GM23338 (cell line): ENCODE measurements at regions not wholly inside any gene's neighbourhood (a gene's known extent, or its start where the extent isn't known, plus 50 kb on each side); places are given as distances from the start of the nearest gene placed in this dataset.
"Not testable (repeated sequence)": the region's sequence is repeated elsewhere in the genome, so short reads cannot be mapped to it uniquely, and the experiment has no call there.

Experiments
- ATAC-seq: fragments of 200-7000 bp; cut with Tn5 transposase; 3 replicates; pipeline ENCODE4 v1.9.1; 2020
- DNase-seq: peaks from one replicate; pipeline ENCODE4 v3.0.0-alpha.2; 2015; ENCODE audit warnings: low spot score
- H2AFZ ChIP-seq: fragments of 200-600 bp; sonication (generic); 2 replicates; pipeline ENCODE4 v1.8.0; 2016; ENCODE audit warnings: antibody characterized with exemption, mild to moderate bottlenecking, moderate library complexity
- H3F3A ChIP-seq: fragments of 200-600 bp; sonication (generic); replicated peaks from 2 replicates; pipeline ENCODE4 v1.8.0; 2017; ENCODE audit warnings: antibody characterized with exemption, mixed run types, low read depth
- H3K27ac ChIP-seq: fragments of 200-600 bp; sonication (generic); 2 replicates; pipeline ENCODE4 v1.6.1; 2016; ENCODE audit warnings: low read depth
- H3K27me3 ChIP-seq: fragments of 200-600 bp; sonication (generic); 2 replicates; pipeline ENCODE4 v1.8.0; 2016; ENCODE audit warnings: mild to moderate bottlenecking, mixed run types, moderate library complexity; ENCODE audit not compliant: insufficient read depth
- H3K36me3 ChIP-seq: fragments of 200-600 bp; sonication (generic); 2 replicates; pipeline ENCODE4 v1.8.0; 2016; ENCODE audit warnings: mild to moderate bottlenecking; ENCODE audit not compliant: insufficient read depth
- H3K4me1 ChIP-seq: fragments of 200-600 bp; sonication (generic); 2 replicates; pipeline ENCODE4 v1.8.0; 2016; ENCODE audit warnings: mild to moderate bottlenecking, moderate library complexity; ENCODE audit not compliant: insufficient read depth
- H3K4me2 ChIP-seq: fragments of 200-600 bp; sonication (generic); 2 replicates; pipeline ENCODE4 v1.7.1; 2017; ENCODE audit warnings: mixed run types
- H3K4me3 ChIP-seq: fragments of 200-600 bp; sonication (generic); 2 replicates; pipeline ENCODE4 v1.6.1; 2016; ENCODE audit warnings: mixed run types
- H3K79me2 ChIP-seq: fragments of 200-600 bp; sonication (generic); replicated peaks from 2 replicates; pipeline ENCODE4 v1.8.0; 2017; ENCODE audit warnings: mild to moderate bottlenecking; ENCODE audit not compliant: insufficient read depth
- H3K9me2 ChIP-seq: fragments of 200-600 bp; sonication (generic); 2 replicates; pipeline ENCODE4 v1.8.0; 2017; ENCODE audit not compliant: insufficient read depth
- H4K20me1 ChIP-seq: fragments of 200-600 bp; sonication (generic); replicated peaks from 2 replicates; pipeline ENCODE4 v1.8.0; 2017; ENCODE audit warnings: mild to moderate bottlenecking; ENCODE audit not compliant: insufficient read depth
- H3K27ac Mint-ChIP-seq: 2 replicates; pipeline ENCODE4 v1.8.0; 2020; ENCODE audit warnings: inconsistent platforms, mild to moderate bottlenecking, moderate library complexity, mixed read lengths
- H3K27me3 Mint-ChIP-seq: 3 replicates; pipeline ENCODE4 v1.8.0; 2022; ENCODE audit warnings: low read depth, mild to moderate bottlenecking, moderate library complexity, mixed read lengths, inconsistent platforms; ENCODE audit not compliant: insufficient read depth, poor library complexity
- H3K36me3 Mint-ChIP-seq: 3 replicates; pipeline ENCODE4 v1.8.0; 2021; ENCODE audit warnings: low read depth, mild to moderate bottlenecking, inconsistent platforms, moderate library complexity, mixed read lengths
- H3K4me1 Mint-ChIP-seq: 3 replicates; pipeline ENCODE4 v1.8.0; 2020; ENCODE audit warnings: mild to moderate bottlenecking, inconsistent platforms, mixed read lengths
- H3K4me3 Mint-ChIP-seq: 3 replicates; pipeline ENCODE4 v1.8.0; 2021; ENCODE audit warnings: moderate library complexity, mild to moderate bottlenecking, inconsistent platforms, mixed read lengths
- H3K9me3 Mint-ChIP-seq: 3 replicates; pipeline ENCODE4 v1.8.0; 2020; ENCODE audit warnings: moderate library complexity, mild to moderate bottlenecking, inconsistent platforms, mixed read lengths
- EZH2 ChIP-seq: fragments of 200-600 bp; sonication (generic); IDR thresholded peaks from one replicate; pipeline ENCODE4 v1.8.0; 2017; ENCODE audit warnings: antibody characterized with exemption, mild to moderate bottlenecking, low read depth; ENCODE audit not compliant: unreplicated experiment
- EZH2phosphoT487 ChIP-seq: fragments of 200-600 bp; sonication (generic); IDR thresholded peaks from one replicate; pipeline ENCODE4 v1.8.1; 2018; ENCODE audit warnings: antibody characterized with exemption; ENCODE audit not compliant: unreplicated experiment
- NANOG ChIP-seq: IDR thresholded peaks from 2 replicates; pipeline ENCODE4 v1.6.1; 2016; ENCODE audit warnings: antibody characterized with exemption, borderline replicate concordance
- POLR2AphosphoS5 ChIP-seq: IDR thresholded peaks from 2 replicates; pipeline ENCODE4 v1.6.1; 2016; ENCODE audit warnings: antibody characterized with exemption, low read depth
- REST ChIP-seq: IDR thresholded peaks from one replicate; pipeline ENCODE4 v1.6.1; 2018; ENCODE audit warnings: antibody characterized with exemption; ENCODE audit not compliant: unreplicated experiment
- STAT1 ChIP-seq: IDR thresholded peaks from one replicate; pipeline ENCODE4 v1.6.1; 2016; ENCODE audit warnings: antibody characterized with exemption; ENCODE audit not compliant: unreplicated experiment
- ZNF114 ChIP-seq: fragments of 250-450 bp; sonication (Bioruptor Pico); IDR thresholded peaks from 2 replicates; pipeline ENCODE4 v1.5.0; 2020; ENCODE audit warnings: mild to moderate bottlenecking, moderate library complexity
- ZNF331 ChIP-seq: fragments of 250-450 bp; sonication (Bioruptor Pico); IDR thresholded peaks from 2 replicates; pipeline ENCODE4 v1.5.0; 2020; ENCODE audit warnings: low read depth, mild to moderate bottlenecking, moderate library complexity
- TF ChIP-seq, protein P1 (sequence below), 2 experiments: fragments of 200-600 bp in 1 of 2; sonication (generic) in 1 of 2; conservative IDR thresholded peaks; 2 replicates each; pipeline versions ENCODE4 v1.5.1 to v1.6.1; 2016 to 2017; ENCODE audit warnings: antibody characterized with exemption in 2 of 2, low read depth in 2 of 2, mild to moderate bottlenecking in 2 of 2, moderate library complexity in 1 of 2
- TF ChIP-seq, protein P2 (sequence below): IDR thresholded peaks from 2 replicates; pipeline ENCODE4 v1.6.1; 2016; ENCODE audit warnings: antibody characterized with exemption

GRCh38 chr5:85990998-85991397, 626.7 kb upstream of the COX7C start (continued):
- TF ChIP-seq, protein P1, sequence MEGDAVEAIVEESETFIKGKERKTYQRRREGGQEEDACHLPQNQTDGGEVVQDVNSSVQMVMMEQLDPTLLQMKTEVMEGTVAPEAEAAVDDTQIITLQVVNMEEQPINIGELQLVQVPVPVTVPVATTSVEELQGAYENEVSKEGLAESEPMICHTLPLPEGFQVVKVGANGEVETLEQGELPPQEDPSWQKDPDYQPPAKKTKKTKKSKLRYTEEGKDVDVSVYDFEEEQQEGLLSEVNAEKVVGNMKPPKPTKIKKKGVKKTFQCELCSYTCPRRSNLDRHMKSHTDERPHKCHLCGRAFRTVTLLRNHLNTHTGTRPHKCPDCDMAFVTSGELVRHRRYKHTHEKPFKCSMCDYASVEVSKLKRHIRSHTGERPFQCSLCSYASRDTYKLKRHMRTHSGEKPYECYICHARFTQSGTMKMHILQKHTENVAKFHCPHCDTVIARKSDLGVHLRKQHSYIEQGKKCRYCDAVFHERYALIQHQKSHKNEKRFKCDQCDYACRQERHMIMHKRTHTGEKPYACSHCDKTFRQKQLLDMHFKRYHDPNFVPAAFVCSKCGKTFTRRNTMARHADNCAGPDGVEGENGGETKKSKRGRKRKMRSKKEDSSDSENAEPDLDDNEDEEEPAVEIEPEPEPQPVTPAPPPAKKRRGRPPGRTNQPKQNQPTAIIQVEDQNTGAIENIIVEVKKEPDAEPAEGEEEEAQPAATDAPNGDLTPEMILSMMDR (conservative IDR thresholded peaks at IDR 0.05; ENCODE audit: low read depth in 2 of 2): no peak

DNA sequence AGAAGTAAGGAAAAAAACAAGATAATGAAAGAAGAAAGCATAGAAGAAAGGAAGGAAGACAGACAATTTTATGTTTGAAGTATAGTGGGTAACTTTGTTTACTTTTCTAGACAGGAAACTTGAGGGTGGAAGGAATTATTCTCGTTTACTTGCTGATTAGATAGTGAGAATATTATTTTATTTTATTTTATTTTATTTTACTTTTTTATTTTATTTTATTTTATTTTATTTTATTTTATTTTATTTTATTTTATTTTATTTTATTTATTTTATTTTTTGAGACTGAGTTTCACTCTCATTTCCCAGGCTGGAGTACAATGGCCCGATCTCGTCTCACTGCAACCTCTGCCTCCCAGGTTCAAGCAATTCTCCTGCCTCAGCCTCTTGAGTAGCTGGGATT, 623.1 kb upstream of the COX7C start:
- DNase-seq: not testable (repeated sequence)
- peaks cover 25% of the 10 kb centered on the region; the same call in 2 of the 3 replicates for H3K36me3 Mint-ChIP-seq
- peaks cover 33% of the 10 kb centered on the region for H3K9me3 Mint-ChIP-seq

GRCh38 chr5:85998656-85999055, 619.1 kb upstream of the COX7C start:
- Histone ChIP-seq H4K20me1 (no peaks in the 10 kb centered on the region), H3K9me2 (no peaks in the 10 kb centered on the region), H3K27ac (no peak overlapping the region), H3K4me1 (no peaks in the 10 kb centered on the region), H3K27me3 (no peaks in the 10 kb centered on the region), H3K4me3 (no peak overlapping the region), H3F3A (no peaks in the 10 kb centered on the region), H3K4me2 (no peak overlapping the region), H3K79me2 (no peaks in the 10 kb centered on the region), H3K36me3 (no peaks in the 10 kb centered on the region), H2AFZ (no peak overlapping the region)
- no peak for DNase-seq
- Mint-ChIP-seq H3K9me3 (no peaks in the 10 kb centered on the region; the same call in 2 of the 3 replicates), H3K27ac (no peak overlapping the region), H3K4me1 (no peaks in the 10 kb centered on the region), H3K4me3 (no peak overlapping the region), H3K36me3 (no peaks in the 10 kb centered on the region), H3K27me3 (no peaks in the 10 kb centered on the region)
- no peak for ATAC-seq
- TF ChIP-seq, protein P2, sequence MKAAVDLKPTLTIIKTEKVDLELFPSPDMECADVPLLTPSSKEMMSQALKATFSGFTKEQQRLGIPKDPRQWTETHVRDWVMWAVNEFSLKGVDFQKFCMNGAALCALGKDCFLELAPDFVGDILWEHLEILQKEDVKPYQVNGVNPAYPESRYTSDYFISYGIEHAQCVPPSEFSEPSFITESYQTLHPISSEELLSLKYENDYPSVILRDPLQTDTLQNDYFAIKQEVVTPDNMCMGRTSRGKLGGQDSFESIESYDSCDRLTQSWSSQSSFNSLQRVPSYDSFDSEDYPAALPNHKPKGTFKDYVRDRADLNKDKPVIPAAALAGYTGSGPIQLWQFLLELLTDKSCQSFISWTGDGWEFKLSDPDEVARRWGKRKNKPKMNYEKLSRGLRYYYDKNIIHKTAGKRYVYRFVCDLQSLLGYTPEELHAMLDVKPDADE: no peak
- TF ChIP-seq ZNF331 (CRISPR knock-in tag) (no peak), EZH2phosphoT487 (no peak), ZNF114 (CRISPR knock-in tag) (no peak), EZH2 (no peak), REST (no peak), STAT1 (no peak), NANOG (no peak), POLR2AphosphoS5 (no peak)
- TF ChIP-seq, protein P1 (conservative IDR thresholded peaks at IDR 0.05; ENCODE audit: low read depth in 2 of 2): no peak

More for the DNA sequence above, 623.1 kb upstream of the COX7C start:
- H2AFZ ChIP-seq, H3K4me1 Mint-ChIP-seq, H3K4me2 ChIP-seq, H3K4me1 ChIP-seq, H3K27ac Mint-ChIP-seq, H3K4me3 Mint-ChIP-seq, H3K9me2 ChIP-seq, H3K4me3 ChIP-seq, H4K20me1 ChIP-seq, H3K27me3 Mint-ChIP-seq, H3F3A ChIP-seq, H3K27ac ChIP-seq, H3K79me2 ChIP-seq, ATAC-seq, H3K27me3 ChIP-seq, H3K36me3 ChIP-seq: not testable (repeated sequence)
